ENCODE measurements at regions not wholly inside any gene's neighbourhood (a gene's known extent, or its start where the extent isn't known, plus 50 kb on each side); places are given as distances from the start of the nearest gene placed in this dataset.

- no peaks in the 10 kb centered on the region for H3K4me1 ChIP-seq (ENCODE audit: insufficient read depth, low read length, poor library complexity, severe bottlenecking)
- DNase-seq (ENCODE audit: low spot score): no peak
- BruUV-seq (replicated peaks): no TSS peak
- H2AFZ ChIP-seq (ENCODE audit: low read length): no peak overlapping the region
- no peak overlapping the region for H3K27ac ChIP-seq (ENCODE audit: low read depth, low read length, poor library complexity, severe bottlenecking)
- H3K4me3 ChIP-seq (ENCODE audit: low read depth, low read length, poor library complexity, severe bottlenecking): no peak overlapping the region
- intact Hi-C loops (cut with micrococcal nuclease; ENCODE audit: unreplicated experiment): no loop called here
- TF ChIP-seq CTCF (conservative IDR thresholded peaks at IDR 0.05; ENCODE audit: low read length): no peak
- no peak for TF ChIP-seq EZH2phosphoT487 (IDR thresholded peaks at IDR 0.05; ENCODE audit: borderline replicate concordance, low read depth, low read length)
- ChIA-PET CTCF (ENCODE audit: unreplicated experiment) (no interaction called here), POLR2A (no interaction called here)
- H3K9me2 ChIP-seq (ENCODE audit: insufficient read depth, low read length): no peaks in the 10 kb centered on the region
- H3K4me2 ChIP-seq (ENCODE audit: low read length): no peak overlapping the region
- no peaks in the 10 kb centered on the region for H3K9me3 ChIP-seq (ENCODE audit: low read length)
- H3K36me3 ChIP-seq (ENCODE audit: insufficient read depth, low read length): no peaks in the 10 kb centered on the region
- no peaks in the 10 kb centered on the region for H4K20me1 ChIP-seq (ENCODE audit: insufficient read depth, low read length)
- H3K79me2 ChIP-seq (ENCODE audit: insufficient read depth, low read depth, low read length): no peaks in the 10 kb centered on the region
Observed at GRCh38 chr18:6613581-6613980, 115.9 kb upstream of the ARHGAP28 start.

GRCh38 chr18:6614952-6615351 lies 114.6 kb upstream of the ARHGAP28 start:
- no TSS peak for BruUV-seq (replicated peaks)
- Histone ChIP-seq H3K27ac (ENCODE audit: low read depth, low read length, poor library complexity, severe bottlenecking) (no peak overlapping the region), H3K4me3 (ENCODE audit: low read depth, low read length, poor library complexity, severe bottlenecking) (no peak overlapping the region), H3K79me2 (ENCODE audit: insufficient read depth, low read depth, low read length) (no peaks in the 10 kb centered on the region), H3K9me2 (ENCODE audit: insufficient read depth, low read length) (no peaks in the 10 kb centered on the region), H3K4me1 (ENCODE audit: insufficient read depth, low read length, poor library complexity, severe bottlenecking) (no peaks in the 10 kb centered on the region), H3K9me3 (ENCODE audit: low read length) (no peaks in the 10 kb centered on the region), H3K36me3 (ENCODE audit: insufficient read depth, low read length) (no peaks in the 10 kb centered on the region), H3K4me2 (ENCODE audit: low read length) (no peak overlapping the region), H2AFZ (ENCODE audit: low read length) (no peak overlapping the region), H4K20me1 (ENCODE audit: insufficient read depth, low read length) (no peaks in the 10 kb centered on the region)
- TF ChIP-seq EZH2phosphoT487 (IDR thresholded peaks at IDR 0.05; ENCODE audit: borderline replicate concordance, low read depth, low read length): no peak
- no peak for TF ChIP-seq CTCF (conservative IDR thresholded peaks at IDR 0.05; ENCODE audit: low read length)
- intact Hi-C loops (cut with micrococcal nuclease; ENCODE audit: unreplicated experiment): no loop called here
- ChIA-PET POLR2A (interaction anchor here (0.9 kb wide), 1 partner anchor 15 kb away, joined by 11 read pairs; no protein-coding TSS in a partner anchor), CTCF (ENCODE audit: unreplicated experiment) (no interaction called here)
- DNase-seq (ENCODE audit: low spot score): no peak

- Histone ChIP-seq H3K9me3 (ENCODE audit: low read length) (no peaks in the 10 kb centered on the region), H3K4me1 (ENCODE audit: insufficient read depth, low read length, poor library complexity, severe bottlenecking) (no peaks in the 10 kb centered on the region), H4K20me1 (ENCODE audit: insufficient read depth, low read length) (no peaks in the 10 kb centered on the region), H3K36me3 (ENCODE audit: insufficient read depth, low read length) (no peaks in the 10 kb centered on the region), H3K9me2 (ENCODE audit: insufficient read depth, low read length) (no peaks in the 10 kb centered on the region), H3K79me2 (ENCODE audit: insufficient read depth, low read depth, low read length) (no peaks in the 10 kb centered on the region), H2AFZ (ENCODE audit: low read length) (no peak overlapping the region), H3K4me3 (ENCODE audit: low read depth, low read length, poor library complexity, severe bottlenecking) (no peak overlapping the region), H3K4me2 (ENCODE audit: low read length) (no peak overlapping the region), H3K27ac (ENCODE audit: low read depth, low read length, poor library complexity, severe bottlenecking) (no peak overlapping the region)
- TF ChIP-seq EZH2phosphoT487 (IDR thresholded peaks at IDR 0.05; ENCODE audit: borderline replicate concordance, low read depth, low read length) (no peak), CTCF (conservative IDR thresholded peaks at IDR 0.05; ENCODE audit: low read length) (no peak)
- intact Hi-C loops (cut with micrococcal nuclease; ENCODE audit: unreplicated experiment): no loop called here
- ChIA-PET CTCF (ENCODE audit: unreplicated experiment) (no interaction called here), POLR2A (no interaction called here)
- DNase-seq (ENCODE audit: low spot score): no peak
- BruUV-seq (replicated peaks): no TSS peak
Observed at GRCh38 chr18:6616981-6617380, 112.5 kb upstream of the ARHGAP28 start.
